Tibial nerve (tissue), 4 donors: ENCODE measurements at regions not wholly inside any gene's neighbourhood (a gene's known extent, or its start where the extent isn't known, plus 50 kb on each side); places are given as distances from the start of the nearest gene placed in this dataset.

ENCODE experiments used
- DNase-seq, 2 donors: peaks; one replicate each; pipeline ENCODE4 v3.0.0-alpha.2; 2019; ENCODE audit warnings: low spot score in 2 of 2
- H3K27ac ChIP-seq, 4 donors: fragments of 200-600 bp; sonication (generic) in 3 of 4; one replicate each; pipeline ENCODE4 v1.5.1; 2017 to 2019; ENCODE audit warnings: mild to moderate bottlenecking in 1 of 4
- H3K27me3 ChIP-seq, 2 donors: fragments of 200-600 bp; sonication (generic) in 1 of 2; one replicate each; pipeline versions ENCODE4 v1.5.1 to v1.6.0; 2017 to 2019
- H3K36me3 ChIP-seq, 3 donors: fragments of 200-600 bp; sonication (generic); one replicate each; pipeline ENCODE4 v1.5.1; 2018 to 2019
- H3K4me1 ChIP-seq, 4 donors: fragments of 200-600 bp; sonication (generic) in 3 of 4; one replicate each; pipeline ENCODE4 v1.5.1; 2017 to 2019
- H3K4me3 ChIP-seq, 4 donors: fragments of 200-600 bp; sonication (generic) in 3 of 4; one replicate each; pipeline ENCODE4 v1.5.1; 2017 to 2019; ENCODE audit warnings: mild to moderate bottlenecking in 1 of 4, moderate library complexity in 1 of 4
- H3K9me3 ChIP-seq, 4 donors: fragments of 200-600 bp; sonication (generic) in 3 of 4; one replicate each; pipeline ENCODE4 v1.5.1; 2017 to 2019
- EP300 ChIP-seq, 2 donors: sonication (generic); formaldehyde crosslinking; IDR thresholded peaks; one replicate each; pipeline ENCODE4 v1.6.1; 2017; ENCODE audit warnings: antibody characterized with exemption in 2 of 2, mild to moderate bottlenecking in 1 of 2
- POLR2A ChIP-seq, 2 donors: fragments of 450-650 bp; IDR thresholded peaks; one replicate each; pipeline ENCODE4 v1.6.1; 2017; ENCODE audit warnings: antibody characterized with exemption in 2 of 2, mild to moderate bottlenecking in 2 of 2, moderate library complexity in 2 of 2
- WGBS, 2 donors: methylation state at CpG; one replicate each; pipeline ENCODE4 v1.1.5; 2018; 5-methylcytosine and 5-hydroxymethylcytosine counted together
- TF ChIP-seq, protein P1 (sequence below), 5 experiments: fragments of 200-600 bp in 3 of 5; fragments of 450-650 bp in 2 of 5; sonication (generic) in 3 of 5; IDR thresholded peaks; one replicate each; pipeline ENCODE4 v1.5.1; 2016 to 2019; ENCODE audit warnings: antibody characterized with exemption in 5 of 5, mild to moderate bottlenecking in 3 of 5, moderate library complexity in 2 of 5

GRCh38 chr1:234776876-234777855, 167.2 kb upstream of the IRF2BP2 start:
- no peak for DNase-seq
- Histone ChIP-seq H3K9me3 (no peaks in the 10 kb centered on the region), H3K27ac (no peak overlapping the region), H3K27me3 (peaks cover 0 to 52% of the 10 kb centered on the region in 2 donors), H3K36me3 (no peaks in the 10 kb centered on the region), H3K4me1 (peaks cover 0 to 5% (median 0%) of the 10 kb centered on the region in 4 donors), H3K4me3 (no peak overlapping the region)
- no peak for TF ChIP-seq EP300 (IDR thresholded peaks at IDR 0.05)
- TF ChIP-seq, protein P1, sequence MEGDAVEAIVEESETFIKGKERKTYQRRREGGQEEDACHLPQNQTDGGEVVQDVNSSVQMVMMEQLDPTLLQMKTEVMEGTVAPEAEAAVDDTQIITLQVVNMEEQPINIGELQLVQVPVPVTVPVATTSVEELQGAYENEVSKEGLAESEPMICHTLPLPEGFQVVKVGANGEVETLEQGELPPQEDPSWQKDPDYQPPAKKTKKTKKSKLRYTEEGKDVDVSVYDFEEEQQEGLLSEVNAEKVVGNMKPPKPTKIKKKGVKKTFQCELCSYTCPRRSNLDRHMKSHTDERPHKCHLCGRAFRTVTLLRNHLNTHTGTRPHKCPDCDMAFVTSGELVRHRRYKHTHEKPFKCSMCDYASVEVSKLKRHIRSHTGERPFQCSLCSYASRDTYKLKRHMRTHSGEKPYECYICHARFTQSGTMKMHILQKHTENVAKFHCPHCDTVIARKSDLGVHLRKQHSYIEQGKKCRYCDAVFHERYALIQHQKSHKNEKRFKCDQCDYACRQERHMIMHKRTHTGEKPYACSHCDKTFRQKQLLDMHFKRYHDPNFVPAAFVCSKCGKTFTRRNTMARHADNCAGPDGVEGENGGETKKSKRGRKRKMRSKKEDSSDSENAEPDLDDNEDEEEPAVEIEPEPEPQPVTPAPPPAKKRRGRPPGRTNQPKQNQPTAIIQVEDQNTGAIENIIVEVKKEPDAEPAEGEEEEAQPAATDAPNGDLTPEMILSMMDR (IDR thresholded peaks at IDR 0.05): no peak
- no peak for TF ChIP-seq POLR2A (IDR thresholded peaks at IDR 0.05)
- 57 to 63% methylated on average over 14 of the region's 14 CpGs for WGBS, 2 donors

GRCh38 chr1:234776256-234776875, 166.4 kb upstream of the IRF2BP2 start:
- TF ChIP-seq, protein P1 (IDR thresholded peaks at IDR 0.05): no peak
- TF ChIP-seq POLR2A (IDR thresholded peaks at IDR 0.05): no peak
- no peak for TF ChIP-seq EP300 (IDR thresholded peaks at IDR 0.05)
- DNase-seq: no peak
- 92 to 93% methylated on average over 12 of the region's 12 CpGs for WGBS, 2 donors
- H3K4me3 ChIP-seq: no peak overlapping the region
- H3K27me3 ChIP-seq: peaks cover 0 to 45% of the 10 kb centered on the region in 2 donors
- H3K27ac ChIP-seq: no peak overlapping the region
- no peaks in the 10 kb centered on the region for H3K9me3 ChIP-seq
- H3K36me3 ChIP-seq: no peaks in the 10 kb centered on the region
- H3K4me1 ChIP-seq: peaks cover 0 to 13% (median 3%) of the 10 kb centered on the region in 4 donors

- Histone ChIP-seq H3K36me3 (no peaks in the 10 kb centered on the region), H3K27ac (no peak overlapping the region), H3K27me3 (peaks cover 0 to 38% of the 10 kb centered on the region in 2 donors), H3K9me3 (no peaks in the 10 kb centered on the region), H3K4me3 (no peak overlapping the region), H3K4me1 (peaks cover 0 to 15% (median 4%) of the 10 kb centered on the region in 4 donors)
- no peak for TF ChIP-seq EP300 (IDR thresholded peaks at IDR 0.05)
- TF ChIP-seq, protein P1 (IDR thresholded peaks at IDR 0.05): no peak
- no peak for TF ChIP-seq POLR2A (IDR thresholded peaks at IDR 0.05)
- WGBS, 2 donors: 91 to 94% methylated on average over 12 of the region's 12 CpGs
- DNase-seq: no peak
Measured at GRCh38 chr1:234775477-234776246, 165.7 kb upstream of the IRF2BP2 start.

GRCh38 chr1:234774971-234775370, 165.0 kb upstream of the IRF2BP2 start:
- Histone ChIP-seq H3K9me3 (no peaks in the 10 kb centered on the region), H3K4me1 (peaks cover 0 to 15% (median 4%) of the 10 kb centered on the region in 4 donors), H3K36me3 (no peaks in the 10 kb centered on the region), H3K27me3 (peaks cover 0 to 31% of the 10 kb centered on the region in 2 donors), H3K4me3 (no peak overlapping the region), H3K27ac (no peak overlapping the region)
- DNase-seq: no peak
- WGBS, 2 donors: 100% methylated on average over 1 to 2 of the region's 2 CpGs
- TF ChIP-seq, protein P1 (IDR thresholded peaks at IDR 0.05): no peak
- TF ChIP-seq EP300 (IDR thresholded peaks at IDR 0.05): no peak
- no peak for TF ChIP-seq POLR2A (IDR thresholded peaks at IDR 0.05)
